AG09309 (cell line): ENCODE measurements at regions not wholly inside any gene's neighbourhood (a gene's known extent, or its start where the extent isn't known, plus 50 kb on each side); places are given as distances from the start of the nearest gene placed in this dataset.

ENCODE experiments used
- DNase-seq: peaks from one replicate; pipeline ENCODE4 v3.0.0-alpha.2; 2010; ENCODE audit warnings: low read depth
- H3K4me3 ChIP-seq: 2 replicates; pipeline ENCODE4 v1.5.1; 2011; ENCODE audit warnings: mild to moderate bottlenecking, low read depth, low read length, moderate library complexity; ENCODE audit not compliant: control insufficient read depth
- TF ChIP-seq, protein P1 (sequence below): IDR thresholded peaks from 2 replicates; pipeline ENCODE4 v1.5.1; 2011; ENCODE audit warnings: mild to moderate bottlenecking, low read depth, low read length, inconsistent platforms; ENCODE audit not compliant: insufficient read depth, control insufficient read depth; ENCODE audit errors: missing control alignments

DNA sequence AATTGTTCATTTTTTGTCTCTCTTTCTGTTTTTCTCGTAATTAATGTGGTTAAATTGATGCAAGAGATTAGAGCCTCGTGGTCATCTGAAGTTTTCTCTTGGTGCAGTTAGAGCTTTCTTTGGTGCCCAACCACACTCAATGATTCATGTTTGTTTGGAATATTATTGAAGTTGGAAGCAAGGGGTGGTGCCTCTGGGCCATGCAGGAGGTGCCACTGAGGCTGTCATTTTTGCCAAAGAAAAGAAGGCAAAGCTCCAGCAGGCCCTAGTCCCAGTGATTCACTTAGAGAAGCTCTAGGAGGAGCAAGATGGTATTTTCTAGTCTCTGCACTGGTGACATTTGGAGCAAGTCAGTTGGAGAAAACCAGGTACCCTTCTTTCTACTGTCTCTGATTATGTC lies 144.5 kb upstream of the RALGAPA2 start:
- no peak overlapping the region for H3K4me3 ChIP-seq
- TF ChIP-seq, protein P1, sequence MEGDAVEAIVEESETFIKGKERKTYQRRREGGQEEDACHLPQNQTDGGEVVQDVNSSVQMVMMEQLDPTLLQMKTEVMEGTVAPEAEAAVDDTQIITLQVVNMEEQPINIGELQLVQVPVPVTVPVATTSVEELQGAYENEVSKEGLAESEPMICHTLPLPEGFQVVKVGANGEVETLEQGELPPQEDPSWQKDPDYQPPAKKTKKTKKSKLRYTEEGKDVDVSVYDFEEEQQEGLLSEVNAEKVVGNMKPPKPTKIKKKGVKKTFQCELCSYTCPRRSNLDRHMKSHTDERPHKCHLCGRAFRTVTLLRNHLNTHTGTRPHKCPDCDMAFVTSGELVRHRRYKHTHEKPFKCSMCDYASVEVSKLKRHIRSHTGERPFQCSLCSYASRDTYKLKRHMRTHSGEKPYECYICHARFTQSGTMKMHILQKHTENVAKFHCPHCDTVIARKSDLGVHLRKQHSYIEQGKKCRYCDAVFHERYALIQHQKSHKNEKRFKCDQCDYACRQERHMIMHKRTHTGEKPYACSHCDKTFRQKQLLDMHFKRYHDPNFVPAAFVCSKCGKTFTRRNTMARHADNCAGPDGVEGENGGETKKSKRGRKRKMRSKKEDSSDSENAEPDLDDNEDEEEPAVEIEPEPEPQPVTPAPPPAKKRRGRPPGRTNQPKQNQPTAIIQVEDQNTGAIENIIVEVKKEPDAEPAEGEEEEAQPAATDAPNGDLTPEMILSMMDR: no peak
- DNase-seq: no peak

- DNase-seq: no peak
- TF ChIP-seq, protein P1: no peak
- H3K4me3 ChIP-seq: no peak overlapping the region
These were observed 143.9 kb upstream of the RALGAPA2 start for GRCh38 chr20:20856306-20856705.

DNA sequence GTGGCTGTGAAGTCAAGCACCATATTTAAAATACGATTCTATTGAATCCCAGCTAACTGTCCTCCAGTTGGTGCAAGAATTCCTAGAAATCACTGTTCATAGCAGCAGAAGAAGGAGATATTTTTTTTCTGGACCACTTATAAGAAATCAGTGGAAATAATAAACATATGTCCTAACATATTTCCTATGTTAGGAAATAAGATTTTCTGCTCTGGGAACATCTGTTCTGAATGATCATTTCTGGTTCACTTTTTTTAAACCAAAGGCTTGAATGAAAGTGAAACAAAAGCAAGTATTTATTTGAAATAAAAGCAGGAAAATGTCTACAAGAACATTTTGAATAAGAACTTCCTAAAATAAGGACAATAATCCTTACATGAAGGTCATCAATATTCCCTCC lies 138.9 kb upstream of the RALGAPA2 start:
- DNase-seq: no peak
- H3K4me3 ChIP-seq: no peak overlapping the region
- TF ChIP-seq, protein P1: no peak

GRCh38 chr20:20850407-20850806 lies 138.0 kb upstream of the RALGAPA2 start:
- TF ChIP-seq, protein P1: no peak
- H3K4me3 ChIP-seq: no peak overlapping the region
- no peak for DNase-seq

GRCh38 chr20:20849161-20849560 lies 136.7 kb upstream of the RALGAPA2 start:
- DNase-seq: no peak
- TF ChIP-seq, protein P1: no peak
- H3K4me3 ChIP-seq: no peak overlapping the region

GRCh38 chr20:20847814-20848213 lies 135.4 kb upstream of the RALGAPA2 start:
- no peak overlapping the region for H3K4me3 ChIP-seq
- DNase-seq: no peak
- TF ChIP-seq, protein P1: no peak

- no peak for DNase-seq
- TF ChIP-seq, protein P1: no peak
These were observed 131.5 kb upstream of the RALGAPA2 start for GRCh38 chr20:20843982-20844381.

More at GRCh38 chr20:20843982-20844381, 131.5 kb upstream of the RALGAPA2 start:
- no peak overlapping the region for H3K4me3 ChIP-seq
